Esophagus squamous epithelium (tissue), 4 donors: ENCODE measurements at regions not wholly inside any gene's neighbourhood (a gene's known extent, or its start where the extent isn't known, plus 50 kb on each side); places are given as distances from the start of the nearest gene placed in this dataset.

Experiments
- POLR2A ChIP-seq, 4 donors: fragments of 450-650 bp; IDR thresholded peaks; one replicate each; pipeline ENCODE4 v1.6.1; 2017; ENCODE audit warnings: antibody characterized with exemption in 4 of 4, mild to moderate bottlenecking in 4 of 4, moderate library complexity in 3 of 4
- TF ChIP-seq, protein P1 (sequence below), 6 experiments: fragments of 450-650 bp in 4 of 6; fragments of 200-600 bp in 2 of 6; sonication (generic) in 2 of 6; IDR thresholded peaks; one replicate each; pipeline ENCODE4 v1.5.1; 2016 to 2019; ENCODE audit warnings: antibody characterized with exemption in 6 of 6, mild to moderate bottlenecking in 4 of 6, moderate library complexity in 4 of 6

DNA sequence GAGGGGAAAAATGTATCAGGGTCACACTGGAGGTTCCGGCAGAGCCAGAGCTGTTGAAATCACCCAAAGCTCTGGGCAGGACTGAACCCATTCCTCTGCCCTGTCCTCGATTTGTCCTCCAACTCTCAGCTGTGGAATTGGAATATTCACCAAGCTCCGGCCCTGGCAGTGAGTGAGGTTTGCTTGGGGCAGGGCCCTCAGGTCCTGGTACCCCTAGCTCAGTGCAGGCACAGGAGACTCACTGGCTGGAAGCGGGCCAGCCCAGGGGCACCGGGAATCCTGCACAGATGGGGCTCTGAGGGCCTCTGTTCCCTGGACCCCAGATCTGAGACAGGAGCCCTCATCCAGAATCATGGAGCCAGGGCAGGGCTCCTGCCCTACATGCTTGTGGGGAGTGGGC lies 1322.3 kb downstream of the UQCRFS1 start:
- TF ChIP-seq, protein P1, sequence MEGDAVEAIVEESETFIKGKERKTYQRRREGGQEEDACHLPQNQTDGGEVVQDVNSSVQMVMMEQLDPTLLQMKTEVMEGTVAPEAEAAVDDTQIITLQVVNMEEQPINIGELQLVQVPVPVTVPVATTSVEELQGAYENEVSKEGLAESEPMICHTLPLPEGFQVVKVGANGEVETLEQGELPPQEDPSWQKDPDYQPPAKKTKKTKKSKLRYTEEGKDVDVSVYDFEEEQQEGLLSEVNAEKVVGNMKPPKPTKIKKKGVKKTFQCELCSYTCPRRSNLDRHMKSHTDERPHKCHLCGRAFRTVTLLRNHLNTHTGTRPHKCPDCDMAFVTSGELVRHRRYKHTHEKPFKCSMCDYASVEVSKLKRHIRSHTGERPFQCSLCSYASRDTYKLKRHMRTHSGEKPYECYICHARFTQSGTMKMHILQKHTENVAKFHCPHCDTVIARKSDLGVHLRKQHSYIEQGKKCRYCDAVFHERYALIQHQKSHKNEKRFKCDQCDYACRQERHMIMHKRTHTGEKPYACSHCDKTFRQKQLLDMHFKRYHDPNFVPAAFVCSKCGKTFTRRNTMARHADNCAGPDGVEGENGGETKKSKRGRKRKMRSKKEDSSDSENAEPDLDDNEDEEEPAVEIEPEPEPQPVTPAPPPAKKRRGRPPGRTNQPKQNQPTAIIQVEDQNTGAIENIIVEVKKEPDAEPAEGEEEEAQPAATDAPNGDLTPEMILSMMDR (IDR thresholded peaks at IDR 0.05) = no peak
- no peak for TF ChIP-seq POLR2A (IDR thresholded peaks at IDR 0.05)
